H1 (cell line): ENCODE measurements at regions not wholly inside any gene's neighbourhood (a gene's known extent, or its start where the extent isn't known, plus 50 kb on each side); places are given as distances from the start of the nearest gene placed in this dataset.

Experiments used
- CTCF ChIA-PET: fragments of 300-600 bp; sonication (Branson Sonifier 250); formaldehyde crosslinking; loops from one replicate; lab custom pipeline; 2021; ENCODE audit not compliant: partially characterized antibody; lab: Charles Lee
- POLR2A ChIA-PET: fragments of 300-600 bp; sonication (Branson Sonifier 250); formaldehyde crosslinking; loops from one replicate; lab custom pipeline; 2021; ENCODE audit warnings: inconsistent platforms; ENCODE audit not compliant: partially characterized antibody; lab: Charles Lee
- DNase-seq, 2 experiments: peaks; one replicate each; pipeline versions ENCODE4 v3.0.0 to v3.0.0-alpha.2; 2010 to 2022; ENCODE audit warnings: low spot score in 2 of 2, low read depth in 1 of 2, mixed read lengths in 1 of 2
- FAIRE-seq: peaks from 2 replicates; lab custom pipeline; 2011; peaks lifted over from hg19 to GRCh38; lab: Jason Lieb, UNC
- H2AFZ ChIP-seq: 2 replicates; pipeline ENCODE4 v1.8.1; 2012; ENCODE audit warnings: low read length, inconsistent platforms
- H2AK5ac ChIP-seq: 2 replicates; pipeline ENCODE4 v1.6.1; 2013; ENCODE audit warnings: low read depth, low read length
- H2BK120ac ChIP-seq: replicated peaks from 2 replicates; pipeline ENCODE3; 2013; ENCODE audit warnings: low read depth, low read length, inconsistent platforms
- H2BK12ac ChIP-seq: 2 replicates; pipeline ENCODE4 v1.6.1; 2013; ENCODE audit warnings: low read depth, low read length
- H2BK15ac ChIP-seq: 2 replicates; pipeline ENCODE4 v1.6.1; 2013; ENCODE audit warnings: low read length
- H2BK20ac ChIP-seq: 2 replicates; pipeline ENCODE4 v1.6.1; 2013; ENCODE audit warnings: low read length
- H2BK5ac ChIP-seq: 2 replicates; pipeline ENCODE4 v1.6.1; 2013; ENCODE audit warnings: low read depth, low read length
- H3K14ac ChIP-seq: 2 replicates; pipeline ENCODE4 v1.6.1; 2013; ENCODE audit warnings: inconsistent platforms; ENCODE audit not compliant: insufficient read length
- H3K18ac ChIP-seq: 2 replicates; pipeline ENCODE4 v1.6.1; 2013; ENCODE audit warnings: low read length; ENCODE audit errors: extremely low read depth
- H3K23ac ChIP-seq: 2 replicates; pipeline ENCODE4 v1.6.1; 2013; ENCODE audit warnings: inconsistent platforms; ENCODE audit not compliant: insufficient read length
- H3K23me2 ChIP-seq: 2 replicates; pipeline ENCODE4 v1.6.1; 2013; ENCODE audit warnings: low read depth, low read length
- H3K27ac ChIP-seq: 2 replicates; pipeline ENCODE4 v1.6.1; 2011; ENCODE audit warnings: low read depth, low read length, inconsistent platforms
- H3K27me3 ChIP-seq, 4 experiments: replicated peaks in 1 of 4; 1 replicate in 1 of 4; 2 replicates in 3 of 4; pipeline versions ENCODE4 v1.6.1 to v1.8.1; 2011 to 2013; ENCODE audit warnings: low read length in 3 of 4, mild to moderate bottlenecking in 3 of 4, inconsistent platforms in 2 of 4, mixed read lengths in 2 of 4, moderate library complexity in 1 of 4; ENCODE audit not compliant: control insufficient read depth in 3 of 4, insufficient read depth in 3 of 4; ENCODE audit errors: extremely low read depth in 1 of 4
- H3K36me3 ChIP-seq, 4 experiments: 2 replicates each; pipeline versions ENCODE4 v1.6.1 to v1.8.1; 2011 to 2013; ENCODE audit warnings: mild to moderate bottlenecking in 4 of 4, low read length in 3 of 4, moderate library complexity in 2 of 4, control low read depth in 1 of 4, inconsistent platforms in 1 of 4; ENCODE audit not compliant: insufficient read depth in 4 of 4, control insufficient read depth in 2 of 4
- H3K4ac ChIP-seq: replicated peaks from 2 replicates; pipeline ENCODE3; 2013; ENCODE audit warnings: low read length, low read depth, mixed read lengths, inconsistent platforms; ENCODE audit not compliant: insufficient read length
- H3K4me1 ChIP-seq, 4 experiments: replicated peaks in 1 of 4; 1 replicate in 1 of 4; 2 replicates in 3 of 4; pipeline versions ENCODE4 v1.6.1 to v1.8.1; 2011 to 2013; ENCODE audit warnings: low read length in 3 of 4, inconsistent platforms in 2 of 4, mixed read lengths in 1 of 4; ENCODE audit not compliant: insufficient read depth in 4 of 4, control insufficient read depth in 3 of 4
- H3K4me2 ChIP-seq, 2 experiments: 2 replicates each; pipeline versions ENCODE4 v1.6.1 to v1.8.1; 2011 to 2013; ENCODE audit warnings: low read depth in 2 of 2, low read length in 2 of 2, control low read depth in 1 of 2, inconsistent platforms in 1 of 2, mild to moderate bottlenecking in 1 of 2; ENCODE audit not compliant: insufficient read depth in 1 of 2
- H3K4me3 ChIP-seq, 4 experiments: fragments of 200-600, 300-600 bp in 1 of 4; sonication (generic), shearing (Covaris generic), sonication (Bioruptor Twin) in 1 of 4; 2 replicates each; pipeline versions ENCODE4 v1.5.1 to v1.8.1; 2011 to 2016; ENCODE audit warnings: low read length in 4 of 4, low read depth in 3 of 4, control low read depth in 2 of 4, inconsistent platforms in 2 of 4, mild to moderate bottlenecking in 2 of 4, mixed read lengths in 1 of 4, moderate library complexity in 1 of 4; ENCODE audit not compliant: insufficient read depth in 2 of 4; ENCODE audit errors: extremely low read depth in 1 of 4
- H3K56ac ChIP-seq: replicated peaks from 2 replicates; pipeline ENCODE3; 2013; ENCODE audit warnings: low read depth, mild to moderate bottlenecking, mixed read lengths, low read length, inconsistent platforms; ENCODE audit not compliant: insufficient read length
- H3K79me1 ChIP-seq: 2 replicates; pipeline ENCODE4 v1.6.1; 2013; ENCODE audit warnings: low read depth, low read length, control low read depth
- H3K79me2 ChIP-seq, 2 experiments: 2 replicates each; pipeline versions ENCODE4 v1.6.1 to v1.8.1; 2012 to 2013; ENCODE audit warnings: low read length in 2 of 2, mild to moderate bottlenecking in 2 of 2, inconsistent platforms in 1 of 2; ENCODE audit not compliant: insufficient read depth in 2 of 2, control insufficient read depth in 1 of 2
- H3K9ac ChIP-seq, 4 experiments: replicated peaks in 1 of 4; 1 replicate in 1 of 4; 2 replicates in 3 of 4; pipeline versions ENCODE4 v1.6.1 to v1.8.1; 2011 to 2013; ENCODE audit warnings: low read depth in 3 of 4, low read length in 3 of 4, control low read depth in 2 of 4, mild to moderate bottlenecking in 2 of 4, moderate library complexity in 2 of 4, inconsistent platforms in 1 of 4; ENCODE audit errors: extremely low read depth in 1 of 4
- H3K9me3 ChIP-seq, 2 experiments: 2 replicates each; pipeline versions ENCODE4 v1.6.1 to v1.8.1; 2012 to 2013; ENCODE audit warnings: mild to moderate bottlenecking in 2 of 2, moderate library complexity in 2 of 2, control low read depth in 1 of 2, inconsistent platforms in 1 of 2, low read depth in 1 of 2, low read length in 1 of 2, mixed read lengths in 1 of 2; ENCODE audit not compliant: insufficient read depth in 2 of 2
- H4K20me1 ChIP-seq, 2 experiments: replicated peaks in 1 of 2; 2 replicates each; pipeline versions ENCODE3 to v1.8.1; 2011 to 2013; ENCODE audit warnings: inconsistent platforms in 2 of 2, low read length in 2 of 2, mild to moderate bottlenecking in 1 of 2; ENCODE audit not compliant: insufficient read depth in 2 of 2, control insufficient read depth in 1 of 2
- H4K5ac ChIP-seq: 2 replicates; pipeline ENCODE4 v1.6.1; 2013; ENCODE audit warnings: low read length, low read depth, mixed read lengths, inconsistent platforms; ENCODE audit not compliant: insufficient read length
- H4K8ac ChIP-seq: 2 replicates; pipeline ENCODE4 v1.8.0; 2013; ENCODE audit warnings: mild to moderate bottlenecking, moderate library complexity, low read length, inconsistent platforms; ENCODE audit not compliant: insufficient read depth; ENCODE audit errors: extremely low read depth
- H4K91ac ChIP-seq: replicated peaks from 2 replicates; pipeline ENCODE3; 2013; ENCODE audit warnings: low read length, mixed read lengths, inconsistent platforms; ENCODE audit not compliant: insufficient read length
- ATF2 ChIP-seq: IDR thresholded peaks from 2 replicates; pipeline ENCODE4 v1.6.1; 2012; ENCODE audit warnings: low read length, inconsistent platforms
- CBX8 ChIP-seq: fragments of 300-800, 300-1000 bp; sonication (generic); IDR thresholded peaks from 2 replicates; pipeline ENCODE4 v1.7.1; 2016; ENCODE audit warnings: low read depth, low read length, borderline replicate concordance
- CHD1 ChIP-seq: IDR thresholded peaks from 2 replicates; pipeline ENCODE4 v1.6.1; 2012; ENCODE audit warnings: low read depth, low read length, improper control_type of control experiment
- CTCF ChIP-seq, 3 experiments: IDR thresholded peaks; 1 replicate in 2 of 3; 2 replicates in 1 of 3; pipeline versions ENCODE4 v1.5.1 to v1.6.1; 2011; ENCODE audit warnings: low read length in 3 of 3, mild to moderate bottlenecking in 3 of 3, inconsistent platforms in 2 of 3, low read depth in 1 of 3, moderate library complexity in 1 of 3; ENCODE audit not compliant: insufficient read depth in 1 of 3; ENCODE audit errors: control extremely low read depth in 1 of 3
- EGR1 ChIP-seq: IDR thresholded peaks from 2 replicates; pipeline ENCODE4 v1.6.1; 2011; ENCODE audit warnings: low read depth, low read length, borderline replicate concordance
- PHF8 ChIP-seq: fragments of 200-600 bp; sonication (generic); conservative IDR thresholded peaks from 2 replicates; pipeline ENCODE4 v1.7.1; 2012; ENCODE audit warnings: low read depth, mild to moderate bottlenecking, inconsistent platforms, low read length, moderate library complexity
- SAP30 ChIP-seq: fragments of 300-600 bp; sonication (generic); IDR thresholded peaks from 2 replicates; pipeline ENCODE4 v1.7.1; 2012; ENCODE audit warnings: low read length, moderate library complexity, mild to moderate bottlenecking, inconsistent platforms; ENCODE audit not compliant: insufficient read depth, insufficient replicate concordance
- SP1 ChIP-seq: IDR thresholded peaks from 2 replicates; pipeline ENCODE4 v1.6.1; 2011; ENCODE audit warnings: low read depth, low read length
- WGBS, 2 experiments: shearing (Covaris generic) in 1 of 2; methylation state at CpG; one replicate each; pipeline versions ENCODE4 v1.1.6 to v1.1.7; 2013 to 2015; ENCODE audit warnings: low lambda C conversion rate in 2 of 2, mixed read lengths in 2 of 2, inconsistent platforms in 1 of 2, low coverage in 1 of 2, missing lambda C conversion rate in 1 of 2; ENCODE audit not compliant: insufficient replicate concordance in 2 of 2, insufficient coverage in 1 of 2, insufficient read length in 1 of 2; ENCODE audit errors: extremely low coverage in 1 of 2, missing lambda C conversion rate in 1 of 2; 5-methylcytosine and 5-hydroxymethylcytosine counted together

GRCh38 chr7:148507787-148508186, 82.8 kb upstream of the C7orf33 start:
- no peak overlapping the region for H3K56ac ChIP-seq
- CTCF ChIA-PET, result no interaction called here
- TF ChIP-seq CTCF (IDR thresholded peaks at IDR 0.05; ENCODE audit: control extremely low read depth in 1 of 3, insufficient read depth in 1 of 3, low read depth in 1 of 3, low read length in 3 of 3) (no peak), ATF2 (no peak), CBX8 (no peak), EGR1 (no peak), PHF8 (no peak), SP1 (no peak), CHD1 (no peak), SAP30 (no peak)

More at GRCh38 chr7:148507787-148508186, 82.8 kb upstream of the C7orf33 start:
- Histone ChIP-seq H2AFZ (no peak overlapping the region), H3K27me3 (no peaks in the 10 kb centered on the region), H2BK15ac (no peak overlapping the region), H2BK5ac (no peak overlapping the region), H3K4me2 (no peak overlapping the region), H3K14ac (no peak overlapping the region), H3K18ac (no peak overlapping the region), H3K23me2 (no peaks in the 10 kb centered on the region), H3K79me2 (no peaks in the 10 kb centered on the region), H3K27ac (no peak overlapping the region), H3K4ac (no peak overlapping the region), H2BK120ac (no peak overlapping the region), H3K79me1 (no peaks in the 10 kb centered on the region), H3K23ac (no peak overlapping the region), H3K4me1 (peaks cover 2 to 5% (median 4%) of the 10 kb centered on the region in 4 experiments; a peak in 4 of 7 replicates), H2AK5ac (no peak overlapping the region), H3K36me3 (no peaks in the 10 kb centered on the region), H3K4me3 (no peak overlapping the region), H3K9ac (no peak overlapping the region), H3K9me3 (no peaks in the 10 kb centered on the region), H4K8ac (no peak overlapping the region), H4K20me1 (no peaks in the 10 kb centered on the region), H4K91ac (no peak overlapping the region), H4K5ac (no peak overlapping the region), H2BK20ac (no peak overlapping the region), H2BK12ac (no peak overlapping the region)
- 97% methylated on average over 7 of the region's 7 CpGs; no CpG with 5 or more reads in 1 of the 2 experiments for WGBS, 2 experiments
- POLR2A ChIA-PET, result no interaction called here
- DNase-seq (no peak), FAIRE-seq (no peak)
